ENCODE measurements at regions not wholly inside any gene's neighbourhood (a gene's known extent, or its start where the extent isn't known, plus 50 kb on each side); places are given as distances from the start of the nearest gene placed in this dataset.

- no peak overlapping the region for H3K9ac ChIP-seq (ENCODE audit: low read depth, low read length, poor library complexity)
- no peak overlapping the region for H3K23ac ChIP-seq (ENCODE audit: low read depth, low read length, poor library complexity)
- H4K91ac ChIP-seq (ENCODE audit: low read depth, low read length, poor library complexity): no peak overlapping the region
- H2BK12ac ChIP-seq (ENCODE audit: low read length): no peak overlapping the region
- H3K9me3 ChIP-seq (replicated peaks in 1 of 2; ENCODE audit: control insufficient read depth in 2 of 2, insufficient read depth in 1 of 2, low read depth in 1 of 2, low read length in 2 of 2): peaks cover 0 to 4% of the 10 kb centered on the region in 2 donors
- no peak overlapping the region for H3K4me3 ChIP-seq (ENCODE audit: low read length in 2 of 2)
- no peak overlapping the region for H3K4ac ChIP-seq (ENCODE audit: low read length)
- DNase-seq (ENCODE audit: low spot score): no peak
- H3K14ac ChIP-seq (ENCODE audit: low read length): no peak overlapping the region
- H3K18ac ChIP-seq (ENCODE audit: low read length): no peak overlapping the region
- H3K27me3 ChIP-seq (ENCODE audit: control insufficient read depth in 3 of 3, insufficient read depth in 3 of 3, low read depth in 1 of 3, low read length in 3 of 3): peaks cover 0 to 2% (median 0%) of the 10 kb centered on the region in 3 experiments
- no peak overlapping the region for H3K27ac ChIP-seq (replicated peaks; ENCODE audit: low read length)
- H2BK5ac ChIP-seq (ENCODE audit: low read length): no peak overlapping the region
- WGBS, 2 donors (ENCODE audit: extremely low coverage in 2 of 2, insufficient read length in 2 of 2, insufficient replicate concordance in 1 of 2): no CpG with 5 or more reads among the region's 16 CpGs
- H3K79me1 ChIP-seq (ENCODE audit: low read depth, low read length): no peaks in the 10 kb centered on the region
- no peak overlapping the region for H2BK15ac ChIP-seq (ENCODE audit: low read length)
- no peak overlapping the region for H3K4me2 ChIP-seq (ENCODE audit: insufficient read depth, low read length, poor library complexity, severe bottlenecking)
- H2AK5ac ChIP-seq (ENCODE audit: low read depth, low read length): no peak overlapping the region
- H3K4me1 ChIP-seq (ENCODE audit: control insufficient read depth in 2 of 2, insufficient read depth in 1 of 2, low read depth in 1 of 2, low read length in 2 of 2): peaks cover 0 to 3% of the 10 kb centered on the region in 2 donors
- H2BK120ac ChIP-seq (ENCODE audit: low read depth, low read length): no peak overlapping the region
- no peak overlapping the region for H4K8ac ChIP-seq (ENCODE audit: low read depth, low read length)
- peaks cover 0 to 3% of the 10 kb centered on the region in 2 donors for H3K36me3 ChIP-seq (replicated peaks in 1 of 2; ENCODE audit: control insufficient read depth in 2 of 2, insufficient read depth in 2 of 2, low read length in 2 of 2)
- H2AFZ ChIP-seq (ENCODE audit: low read length): no peak overlapping the region
These were observed 1053.8 kb downstream of the TBC1D22A start for GRCh38 chr22:47816121-47816862.

GRCh38 chr22:47814474-47814873 is 1052.0 kb downstream of the TBC1D22A start:
- Histone ChIP-seq H2AFZ (ENCODE audit: low read length) (no peak overlapping the region), H3K79me1 (ENCODE audit: low read depth, low read length) (no peaks in the 10 kb centered on the region), H3K14ac (ENCODE audit: low read length) (peak overlapping the region; percentile 49), H3K4me3 (ENCODE audit: low read length in 2 of 2) (peak overlapping the region in 1 of 2 donors; percentile 22), H3K27ac (replicated peaks; ENCODE audit: low read length) (no peak overlapping the region), H2AK5ac (ENCODE audit: low read depth, low read length) (no peak overlapping the region), H3K23ac (ENCODE audit: low read depth, low read length, poor library complexity) (peak overlapping the region; percentile 67), H3K9ac (ENCODE audit: low read depth, low read length, poor library complexity) (peak overlapping the region; percentile 46), H4K8ac (ENCODE audit: low read depth, low read length) (no peak overlapping the region), H3K9me3 (replicated peaks in 1 of 2; ENCODE audit: control insufficient read depth in 2 of 2, insufficient read depth in 1 of 2, low read depth in 1 of 2, low read length in 2 of 2) (peaks cover 0 to 4% of the 10 kb centered on the region in 2 donors), H2BK15ac (ENCODE audit: low read length) (no peak overlapping the region), H4K91ac (ENCODE audit: low read depth, low read length, poor library complexity) (no peak overlapping the region), H3K4ac (ENCODE audit: low read length) (no peak overlapping the region), H3K36me3 (replicated peaks in 1 of 2; ENCODE audit: control insufficient read depth in 2 of 2, insufficient read depth in 2 of 2, low read length in 2 of 2) (peaks cover 0 to 3% of the 10 kb centered on the region in 2 donors), H3K4me2 (ENCODE audit: insufficient read depth, low read length, poor library complexity, severe bottlenecking) (no peak overlapping the region), H3K4me1 (ENCODE audit: control insufficient read depth in 2 of 2, insufficient read depth in 1 of 2, low read depth in 1 of 2, low read length in 2 of 2) (peaks cover 0 to 3% of the 10 kb centered on the region in 2 donors), H2BK120ac (ENCODE audit: low read depth, low read length) (no peak overlapping the region), H2BK12ac (ENCODE audit: low read length) (no peak overlapping the region), H2BK5ac (ENCODE audit: low read length) (no peak overlapping the region), H3K27me3 (ENCODE audit: control insufficient read depth in 3 of 3, insufficient read depth in 3 of 3, low read depth in 1 of 3, low read length in 3 of 3) (peaks cover 0 to 2% (median 0%) of the 10 kb centered on the region in 3 experiments), H3K18ac (ENCODE audit: low read length) (no peak overlapping the region)
- WGBS, 2 donors (ENCODE audit: extremely low coverage in 2 of 2, insufficient read length in 2 of 2, insufficient replicate concordance in 1 of 2): no CpG with 5 or more reads among the region's 1 CpG
- DNase-seq (ENCODE audit: low spot score): no peak

DNA sequence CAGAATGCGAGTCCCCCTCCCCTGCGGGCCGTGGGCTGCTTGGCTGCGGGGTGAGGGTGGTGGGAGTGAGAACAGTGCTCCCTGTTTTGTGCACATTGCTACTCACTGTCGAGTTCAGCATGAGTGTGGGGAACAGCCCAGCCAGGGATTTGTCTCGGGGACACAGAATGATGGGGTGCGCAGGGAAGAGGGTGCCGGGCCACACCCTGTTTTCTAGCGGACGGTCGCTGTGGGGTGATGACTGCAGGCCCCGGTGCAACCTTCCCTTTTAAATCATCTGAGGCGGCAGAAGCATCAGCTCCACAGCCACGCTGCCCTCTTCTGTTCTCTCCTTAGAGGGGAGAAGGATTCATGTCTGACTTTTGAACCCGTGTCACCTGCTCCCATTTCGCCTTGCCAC is 1051.2 kb downstream of the TBC1D22A start:
- Histone ChIP-seq H3K4me2 (ENCODE audit: insufficient read depth, low read length, poor library complexity, severe bottlenecking) (no peak overlapping the region), H3K27ac (replicated peaks; ENCODE audit: low read length) (no peak overlapping the region), H2BK5ac (ENCODE audit: low read length) (no peak overlapping the region), H4K91ac (ENCODE audit: low read depth, low read length, poor library complexity) (no peak overlapping the region), H3K23ac (ENCODE audit: low read depth, low read length, poor library complexity) (no peak overlapping the region), H3K79me1 (ENCODE audit: low read depth, low read length) (no peaks in the 10 kb centered on the region), H4K8ac (ENCODE audit: low read depth, low read length) (no peak overlapping the region), H3K27me3 (ENCODE audit: control insufficient read depth in 3 of 3, insufficient read depth in 3 of 3, low read depth in 1 of 3, low read length in 3 of 3) (peaks cover 0 to 2% (median 0%) of the 10 kb centered on the region in 3 experiments), H2AK5ac (ENCODE audit: low read depth, low read length) (no peak overlapping the region), H3K36me3 (replicated peaks in 1 of 2; ENCODE audit: control insufficient read depth in 2 of 2, insufficient read depth in 2 of 2, low read length in 2 of 2) (peaks cover 0 to 3% of the 10 kb centered on the region in 2 donors), H2BK15ac (ENCODE audit: low read length) (no peak overlapping the region), H3K4me1 (ENCODE audit: control insufficient read depth in 2 of 2, insufficient read depth in 1 of 2, low read depth in 1 of 2, low read length in 2 of 2) (peaks cover 0 to 3% of the 10 kb centered on the region in 2 donors), H3K9ac (ENCODE audit: low read depth, low read length, poor library complexity) (no peak overlapping the region), H3K18ac (ENCODE audit: low read length) (no peak overlapping the region), H2AFZ (ENCODE audit: low read length) (no peak overlapping the region), H2BK12ac (ENCODE audit: low read length) (no peak overlapping the region), H3K14ac (ENCODE audit: low read length) (no peak overlapping the region), H3K4me3 (ENCODE audit: low read length in 2 of 2) (no peak overlapping the region), H3K9me3 (replicated peaks in 1 of 2; ENCODE audit: control insufficient read depth in 2 of 2, insufficient read depth in 1 of 2, low read depth in 1 of 2, low read length in 2 of 2) (peaks cover 0 to 4% of the 10 kb centered on the region in 2 donors), H2BK120ac (ENCODE audit: low read depth, low read length) (no peak overlapping the region), H3K4ac (ENCODE audit: low read length) (no peak overlapping the region)
- DNase-seq (ENCODE audit: low spot score): no peak
- WGBS, 2 donors (ENCODE audit: extremely low coverage in 2 of 2, insufficient read length in 2 of 2, insufficient replicate concordance in 1 of 2): no CpG with 5 or more reads among the region's 16 CpGs

- H3K4me3 ChIP-seq (ENCODE audit: low read length in 2 of 2): no peak overlapping the region
- peaks cover 0 to 2% (median 0%) of the 10 kb centered on the region in 3 experiments for H3K27me3 ChIP-seq (ENCODE audit: control insufficient read depth in 3 of 3, insufficient read depth in 3 of 3, low read depth in 1 of 3, low read length in 3 of 3)
- H3K23ac ChIP-seq (ENCODE audit: low read depth, low read length, poor library complexity): no peak overlapping the region
- no peak overlapping the region for H4K8ac ChIP-seq (ENCODE audit: low read depth, low read length)
- no peak overlapping the region for H3K9ac ChIP-seq (ENCODE audit: low read depth, low read length, poor library complexity)
- no peak overlapping the region for H4K91ac ChIP-seq (ENCODE audit: low read depth, low read length, poor library complexity)
- no peak overlapping the region for H2BK12ac ChIP-seq (ENCODE audit: low read length)
- H2AFZ ChIP-seq (ENCODE audit: low read length): no peak overlapping the region
- H3K14ac ChIP-seq (ENCODE audit: low read length): no peak overlapping the region
- H3K18ac ChIP-seq (ENCODE audit: low read length): no peak overlapping the region
- WGBS, 2 donors (ENCODE audit: extremely low coverage in 2 of 2, insufficient read length in 2 of 2, insufficient replicate concordance in 1 of 2): no CpG with 5 or more reads among the region's 7 CpGs
- peaks cover 0 to 3% of the 10 kb centered on the region in 2 donors for H3K36me3 ChIP-seq (replicated peaks in 1 of 2; ENCODE audit: control insufficient read depth in 2 of 2, insufficient read depth in 2 of 2, low read length in 2 of 2)
- H3K9me3 ChIP-seq (replicated peaks in 1 of 2; ENCODE audit: control insufficient read depth in 2 of 2, insufficient read depth in 1 of 2, low read depth in 1 of 2, low read length in 2 of 2): peaks cover 0 to 4% of the 10 kb centered on the region in 2 donors
- DNase-seq (ENCODE audit: low spot score): no peak
- H3K4ac ChIP-seq (ENCODE audit: low read length): no peak overlapping the region
- peaks cover 0 to 3% of the 10 kb centered on the region in 2 donors for H3K4me1 ChIP-seq (ENCODE audit: control insufficient read depth in 2 of 2, insufficient read depth in 1 of 2, low read depth in 1 of 2, low read length in 2 of 2)
- no peak overlapping the region for H3K4me2 ChIP-seq (ENCODE audit: insufficient read depth, low read length, poor library complexity, severe bottlenecking)
- no peaks in the 10 kb centered on the region for H3K79me1 ChIP-seq (ENCODE audit: low read depth, low read length)
- H2BK15ac ChIP-seq (ENCODE audit: low read length): no peak overlapping the region
- no peak overlapping the region for H2AK5ac ChIP-seq (ENCODE audit: low read depth, low read length)
- no peak overlapping the region for H2BK120ac ChIP-seq (ENCODE audit: low read depth, low read length)
- no peak overlapping the region for H2BK5ac ChIP-seq (ENCODE audit: low read length)
- H3K27ac ChIP-seq (replicated peaks; ENCODE audit: low read length): no peak overlapping the region
These were observed 1049.5 kb downstream of the TBC1D22A start for GRCh38 chr22:47811971-47812370.
